HG03558 (cell line): ENCODE measurements at regions not wholly inside any gene's neighbourhood (a gene's known extent, or its start where the extent isn't known, plus 50 kb on each side); places are given as distances from the start of the nearest gene placed in this dataset.

Source experiments
- ATAC-seq: cut with Tn5 transposase; IDR thresholded peaks from one replicate; pipeline ENCODE4 v1.9.1; 2021; ENCODE audit warnings: moderate number of reproducible peaks; ENCODE audit not compliant: unreplicated experiment; ENCODE audit errors: extremely low read depth

DNA sequence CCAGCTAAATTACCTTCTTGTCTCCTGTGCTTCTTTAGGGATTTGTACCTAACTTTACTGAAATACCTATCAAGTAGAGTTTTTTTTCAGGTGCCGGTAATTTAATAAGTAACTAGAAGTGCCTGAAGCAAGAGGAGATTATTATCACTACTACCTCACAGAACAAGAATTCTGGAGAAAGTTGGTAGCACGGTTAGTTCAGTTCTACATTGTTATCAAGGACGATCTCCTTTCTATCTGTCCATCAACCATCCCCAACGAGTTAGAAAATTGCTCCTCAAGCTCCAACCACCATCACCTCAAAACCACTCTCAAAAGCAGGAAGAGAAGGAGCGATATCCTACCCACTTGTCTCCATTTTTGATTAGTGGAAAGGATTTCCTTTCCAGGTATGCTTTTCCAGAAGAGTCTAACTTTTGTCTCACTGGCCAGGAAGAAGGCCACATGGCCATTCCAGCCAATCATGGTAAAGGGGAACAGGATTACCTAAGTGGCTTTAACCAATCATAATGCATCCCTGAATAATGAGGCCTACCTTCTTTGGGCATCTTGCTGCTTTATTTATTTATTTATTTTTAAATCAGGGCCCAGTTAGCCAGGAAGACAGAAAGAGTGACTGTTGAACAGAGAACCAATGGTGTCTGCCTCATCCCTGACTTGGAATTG, 265.2 kb downstream of the SNX13 start:
- ATAC-seq: no peak

DNA sequence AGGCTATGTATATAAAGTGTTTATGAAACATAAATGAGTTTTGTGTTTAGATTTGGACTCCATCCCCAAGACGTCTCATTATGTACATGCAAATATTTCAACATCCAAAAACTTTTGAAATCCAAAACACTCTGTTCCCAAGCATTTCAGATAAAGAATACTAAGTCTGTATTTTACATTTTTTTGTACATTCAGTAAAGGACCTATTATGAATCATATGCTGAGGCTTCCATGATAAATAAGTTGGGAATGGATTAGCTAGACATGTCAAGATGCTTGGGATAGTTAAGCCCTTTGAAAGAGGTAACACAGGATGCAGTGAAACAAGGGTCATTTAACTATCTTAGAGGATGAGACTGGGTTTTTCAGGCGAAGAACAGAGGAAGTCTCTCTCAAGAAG, 262.9 kb downstream of the SNX13 start:
- ATAC-seq: no peak

DNA sequence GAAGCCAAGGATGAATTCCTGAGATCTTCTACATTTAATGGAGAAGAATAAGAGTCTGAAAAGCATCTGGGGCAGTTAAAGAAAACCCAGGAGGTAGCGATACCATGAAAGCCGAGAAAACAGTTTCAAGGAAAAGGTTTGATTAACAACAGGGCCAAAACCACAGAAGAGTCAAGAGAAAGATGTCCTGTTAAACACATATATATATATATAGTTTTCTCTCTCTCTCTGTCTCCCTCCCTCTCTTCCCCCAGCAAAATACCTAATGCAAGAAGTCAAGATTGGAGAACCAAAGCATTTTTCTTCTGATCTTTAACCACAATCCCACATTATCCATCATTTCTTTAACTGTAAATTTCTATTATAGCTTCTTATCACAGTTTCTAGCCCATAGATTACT, 261.4 kb downstream of the SNX13 start:
- no peak for ATAC-seq

DNA sequence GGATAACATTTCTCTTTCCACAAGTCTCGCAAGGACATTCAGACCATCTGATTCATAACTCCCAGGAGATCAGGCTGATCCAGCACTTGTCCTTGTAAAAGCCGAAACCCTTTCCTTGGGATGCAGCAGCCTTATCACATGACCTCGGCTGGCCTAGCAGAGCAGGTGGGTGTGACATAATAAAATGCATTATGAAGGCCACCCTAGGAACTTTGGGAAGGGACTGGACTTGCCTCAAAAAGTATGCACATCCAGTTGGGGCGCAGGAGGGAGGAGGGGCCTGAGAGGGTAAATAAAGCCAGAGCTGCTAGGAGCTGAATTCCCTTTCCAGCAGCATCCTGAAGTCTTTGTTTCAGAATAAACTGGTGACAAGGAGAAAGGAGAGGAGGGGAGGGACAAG, 260.8 kb downstream of the SNX13 start:
- ATAC-seq: no peak

DNA sequence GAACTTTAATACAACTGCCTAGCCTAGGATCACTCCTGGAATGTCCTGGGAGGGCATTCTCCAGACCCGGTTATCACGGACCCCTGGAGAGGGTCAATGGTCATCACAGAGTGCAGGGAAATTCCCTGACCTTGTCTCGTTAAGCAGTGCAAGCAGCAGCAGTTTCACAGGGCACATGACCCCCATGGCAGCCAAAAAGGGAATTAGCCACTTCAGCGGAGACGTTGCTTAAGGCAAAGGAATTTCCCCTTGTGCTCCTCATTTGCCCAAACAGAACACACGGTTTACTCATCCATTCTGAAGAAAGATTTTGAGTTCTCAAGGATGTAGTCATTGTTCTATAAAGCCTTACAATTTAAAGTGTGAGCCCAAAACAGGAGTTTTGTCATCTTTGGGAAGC, 260.3 kb downstream of the SNX13 start:
- ATAC-seq: no peak

DNA sequence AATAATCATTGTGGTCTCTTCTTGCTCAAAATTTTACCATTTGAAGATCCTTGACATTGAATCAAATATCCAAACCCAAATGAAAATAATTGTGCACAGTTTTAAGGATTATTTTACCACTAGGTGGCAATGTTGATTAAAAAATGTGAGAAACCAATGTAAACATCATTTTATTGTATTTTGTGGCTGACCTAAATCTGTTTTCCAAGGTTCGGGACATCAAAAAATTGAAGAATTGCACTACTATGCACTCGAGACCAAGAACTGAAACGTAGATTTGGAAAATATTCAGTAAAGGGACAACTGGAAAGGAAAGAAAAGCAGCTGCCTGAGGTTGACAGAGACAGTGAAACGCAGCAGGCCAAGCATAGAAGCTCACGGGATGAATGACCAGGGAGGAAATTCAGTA, 259.3 kb downstream of the SNX13 start:
- ATAC-seq: no peak

DNA sequence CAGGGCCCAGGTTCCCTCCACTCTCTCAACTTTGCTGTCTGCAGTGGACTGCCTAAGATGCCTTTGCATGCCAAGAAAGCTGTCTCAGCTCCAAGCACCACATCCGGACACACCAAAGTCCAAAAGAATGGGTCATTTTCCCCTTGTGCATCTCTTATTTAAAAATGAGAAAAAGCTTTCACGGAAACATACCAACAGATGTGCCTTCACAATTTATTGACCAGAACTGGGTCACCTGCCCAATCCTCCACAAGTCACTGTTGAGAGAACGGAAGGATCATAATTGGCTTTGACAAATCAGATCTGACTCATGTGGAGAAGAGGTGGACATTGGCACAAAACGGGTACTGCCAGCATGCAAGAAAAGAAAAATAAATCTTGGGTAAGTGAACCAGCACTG, 258.3 kb downstream of the SNX13 start:
- no peak for ATAC-seq

DNA sequence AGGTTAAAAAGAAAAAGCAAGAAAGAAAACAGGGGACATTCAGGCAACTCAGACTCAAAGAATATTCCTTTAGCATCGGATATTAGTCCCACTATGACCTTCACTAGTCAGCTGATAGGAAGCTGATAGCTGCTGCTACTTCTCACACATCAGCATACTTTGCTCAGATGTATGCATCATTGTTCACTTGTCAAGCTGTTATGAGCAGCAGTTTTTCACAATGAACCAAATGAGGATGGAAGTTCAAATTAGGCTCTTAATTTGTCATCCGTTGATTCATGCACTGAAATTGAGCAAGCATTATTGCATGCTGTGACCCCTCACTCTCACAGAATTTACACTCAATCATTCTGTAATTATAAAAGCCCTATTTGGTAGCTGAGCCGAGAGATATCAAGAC, 257.7 kb downstream of the SNX13 start:
- ATAC-seq: no peak

DNA sequence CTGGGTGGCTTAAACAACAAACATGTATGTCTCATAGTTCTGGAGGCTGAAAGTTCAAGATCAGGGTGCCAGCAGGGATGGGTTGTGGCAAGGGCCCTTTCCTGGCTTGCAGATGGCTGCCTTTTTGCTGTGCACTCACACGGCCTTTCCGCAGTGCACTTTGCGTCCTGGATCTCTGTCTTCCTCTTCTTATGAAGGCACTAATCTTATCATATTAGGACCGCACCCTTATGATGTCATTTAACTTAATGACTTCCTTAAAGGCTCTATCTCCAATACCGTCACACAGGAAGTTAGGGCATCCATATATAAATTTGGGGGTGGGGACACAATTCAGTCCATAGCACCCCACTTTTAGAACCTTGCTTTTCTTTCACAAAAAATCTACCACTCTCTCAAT, 255.2 kb downstream of the SNX13 start:
- ATAC-seq: no peak

DNA sequence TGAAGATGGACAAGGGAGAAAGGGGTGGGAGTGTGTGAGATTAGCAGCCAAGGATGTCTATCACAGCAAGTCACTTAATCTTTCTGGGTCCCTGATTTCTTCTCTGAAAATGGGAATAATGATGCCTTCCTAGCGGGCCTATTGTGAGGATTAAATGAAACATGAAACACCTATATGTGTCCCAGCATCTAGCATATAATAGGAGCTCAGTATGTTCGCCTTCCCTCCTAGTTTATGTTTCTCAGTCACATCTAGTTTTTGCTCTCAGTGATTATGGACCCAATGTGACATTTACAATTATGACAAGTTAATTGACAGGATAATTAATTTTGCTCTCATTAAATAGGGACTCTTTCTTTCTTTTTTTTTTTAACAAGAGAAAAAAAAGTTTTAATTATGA, 252.9 kb downstream of the SNX13 start:
- no peak for ATAC-seq

DNA sequence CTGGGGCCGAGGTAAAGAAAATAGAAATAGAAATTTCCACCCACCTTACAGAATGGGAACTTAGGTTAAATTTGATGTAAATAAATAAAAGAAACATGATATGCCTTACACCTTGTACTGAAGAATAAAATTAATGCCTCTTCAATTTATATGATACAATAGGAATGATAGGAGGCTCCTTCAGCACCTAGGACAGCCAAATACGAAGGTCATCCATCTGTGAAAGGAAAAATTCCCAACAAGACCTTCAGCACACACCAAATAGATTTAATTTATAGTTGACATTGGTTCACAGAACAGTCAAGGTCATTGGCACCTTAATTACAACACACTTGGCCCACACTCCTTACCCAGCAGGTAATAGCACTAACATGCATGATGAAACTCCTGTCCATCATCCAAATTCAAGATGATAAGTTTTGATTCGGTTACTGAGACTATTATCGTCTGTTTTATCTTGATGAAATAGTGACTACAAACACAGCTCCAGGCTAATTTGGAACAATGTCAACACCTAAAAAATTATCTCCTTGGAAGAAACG, 250.9 kb downstream of the SNX13 start:
- no peak for ATAC-seq

DNA sequence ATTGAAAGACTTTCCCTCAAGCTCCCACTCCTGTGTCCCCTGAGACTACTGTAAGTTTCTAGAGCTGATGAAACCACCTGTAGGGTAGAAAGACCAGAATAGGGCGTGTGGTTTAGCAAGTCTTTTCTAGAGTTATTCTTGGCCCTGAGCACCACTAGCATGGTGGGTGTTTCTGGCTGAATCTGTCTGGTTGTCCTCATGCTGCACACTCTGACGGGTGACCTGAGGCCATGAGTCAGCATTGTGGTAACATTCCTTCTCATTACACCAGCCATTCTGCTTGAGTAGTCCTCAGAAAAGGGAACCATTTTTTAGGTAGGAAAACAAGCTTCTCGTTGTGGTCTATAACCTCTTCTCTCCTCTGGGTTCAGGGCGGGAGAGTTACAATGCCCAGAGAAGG, 250.3 kb downstream of the SNX13 start:
- ATAC-seq: no peak

DNA sequence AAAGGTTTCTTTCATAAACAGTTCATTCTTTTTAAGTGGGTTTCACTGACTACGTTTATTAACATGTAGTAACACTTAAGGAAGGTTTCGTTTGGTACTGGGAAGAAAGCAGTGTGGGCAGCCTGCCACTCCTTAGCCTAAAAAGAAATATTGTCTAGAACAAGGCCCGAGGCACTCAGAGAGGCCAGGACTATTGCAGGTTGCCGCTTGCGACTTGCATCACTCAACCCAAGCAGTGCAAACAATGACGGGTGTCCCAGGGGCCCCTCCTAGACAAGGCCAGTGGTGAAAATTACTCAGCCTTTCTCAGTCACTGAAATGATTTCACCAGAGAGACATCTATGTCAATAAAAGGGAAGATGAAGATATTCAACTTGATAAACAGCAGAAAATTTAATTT, 243.9 kb downstream of the SNX13 start:
- ATAC-seq: no peak

DNA sequence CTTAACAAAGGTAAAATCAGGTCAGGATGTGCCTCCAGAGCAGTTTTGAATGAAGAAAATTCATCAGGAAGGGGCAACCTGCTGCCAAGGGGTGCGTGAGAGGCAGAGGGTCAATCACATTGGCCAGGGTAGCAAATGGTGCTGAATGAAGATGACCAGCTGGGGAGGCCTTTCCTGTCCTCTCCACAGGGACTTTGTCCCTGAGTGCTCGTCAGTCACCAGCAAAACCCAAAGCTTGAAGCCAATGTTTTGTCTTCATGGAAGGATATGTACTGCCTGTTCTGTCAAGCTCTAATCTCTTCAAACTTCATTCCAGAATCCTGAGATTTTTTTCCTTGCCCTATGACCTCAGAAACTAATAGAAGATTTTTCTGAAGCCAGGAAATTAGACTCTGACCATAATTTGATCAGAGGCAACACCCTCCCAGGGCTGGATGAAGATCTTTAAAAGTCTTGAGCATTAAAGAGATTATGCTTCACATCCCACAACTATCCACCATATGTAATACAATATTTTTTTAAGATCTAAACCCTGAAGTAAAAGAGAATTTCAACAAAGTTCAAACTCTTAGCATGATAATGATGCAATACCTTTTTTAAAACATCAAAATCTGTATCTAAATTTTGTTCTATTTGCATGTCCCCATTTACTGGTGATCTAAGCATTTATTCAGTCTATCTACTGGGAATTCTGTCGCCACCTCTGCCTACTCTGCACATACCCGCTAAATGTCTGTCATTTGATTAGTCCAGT, 243.0 kb downstream of the SNX13 start:
- ATAC-seq: no peak

DNA sequence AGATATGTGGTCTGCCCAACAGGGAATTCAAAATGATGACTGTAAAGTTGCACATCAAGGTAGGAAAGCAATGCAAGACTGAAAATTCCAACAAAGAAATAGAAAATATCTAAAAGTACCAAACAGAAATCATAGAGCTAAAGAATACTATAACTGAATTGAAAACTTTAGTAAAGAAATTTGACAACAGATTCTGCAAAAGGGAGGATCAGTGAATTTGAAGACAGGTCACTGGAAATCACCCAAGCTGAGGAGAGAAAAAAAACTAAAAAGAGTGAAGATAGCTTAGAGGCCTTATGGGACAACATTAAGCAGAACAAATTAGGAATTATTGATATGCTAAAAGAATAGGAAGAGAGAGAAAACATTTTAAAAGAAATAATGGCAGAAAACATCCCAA, 240.6 kb downstream of the SNX13 start:
- no peak for ATAC-seq

DNA sequence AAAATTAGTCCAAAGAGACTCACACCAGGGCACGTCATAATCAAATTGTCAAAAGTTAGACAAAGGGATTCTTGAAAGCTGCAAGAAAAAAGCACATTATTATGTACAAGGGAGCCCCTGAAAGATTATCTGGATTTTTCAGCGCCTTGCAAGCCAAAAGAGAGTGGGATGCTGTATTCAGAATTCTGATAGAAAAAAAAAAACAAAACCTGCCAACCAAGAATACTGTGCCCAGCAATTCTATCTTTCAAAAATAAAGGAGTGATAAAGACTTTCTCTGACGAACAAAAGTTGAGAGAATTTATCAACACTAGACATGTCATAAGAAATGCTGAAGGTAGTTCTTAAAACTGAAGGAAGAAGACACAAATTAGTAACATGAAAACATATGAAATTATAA, 240.2 kb downstream of the SNX13 start:
- no peak for ATAC-seq

DNA sequence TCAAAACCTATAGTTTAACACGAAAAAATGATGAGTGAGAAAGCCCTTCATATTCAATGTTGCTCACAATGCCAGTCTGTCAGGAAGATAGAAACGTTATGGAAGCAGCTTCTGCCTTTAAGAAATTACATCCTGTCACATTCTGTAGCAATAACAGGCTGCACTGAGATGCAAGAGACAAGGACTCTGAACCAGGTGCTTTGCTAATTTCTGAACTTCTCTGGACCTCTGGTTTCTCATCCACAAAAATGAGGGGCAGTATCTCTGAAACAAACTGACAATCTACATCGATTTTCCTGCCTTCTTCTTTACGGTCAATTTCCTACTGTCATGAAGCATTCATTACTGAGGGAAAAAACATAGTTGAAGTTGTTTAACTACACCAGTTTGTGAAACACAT, 234.0 kb downstream of the SNX13 start:
- no peak for ATAC-seq

DNA sequence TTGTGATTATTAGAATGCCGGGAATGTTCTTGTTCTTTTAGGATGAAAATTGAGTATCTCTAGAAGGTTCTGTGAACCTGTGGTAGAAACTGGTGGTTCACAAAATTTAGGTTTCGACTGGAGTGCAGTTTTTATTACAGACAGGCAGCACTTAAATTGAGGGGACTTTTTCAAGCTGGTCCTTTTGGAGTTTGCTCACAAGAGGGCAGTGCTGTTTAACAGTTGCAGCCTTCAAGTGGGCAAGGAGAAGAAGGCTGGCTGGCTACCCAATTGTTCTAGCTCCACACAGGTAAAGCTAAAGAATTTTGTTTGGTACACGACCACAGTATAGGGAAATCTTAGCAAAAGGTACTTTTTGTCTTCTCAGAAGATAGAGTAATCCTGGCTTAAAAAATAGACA, 233.6 kb downstream of the SNX13 start:
- no peak for ATAC-seq

DNA sequence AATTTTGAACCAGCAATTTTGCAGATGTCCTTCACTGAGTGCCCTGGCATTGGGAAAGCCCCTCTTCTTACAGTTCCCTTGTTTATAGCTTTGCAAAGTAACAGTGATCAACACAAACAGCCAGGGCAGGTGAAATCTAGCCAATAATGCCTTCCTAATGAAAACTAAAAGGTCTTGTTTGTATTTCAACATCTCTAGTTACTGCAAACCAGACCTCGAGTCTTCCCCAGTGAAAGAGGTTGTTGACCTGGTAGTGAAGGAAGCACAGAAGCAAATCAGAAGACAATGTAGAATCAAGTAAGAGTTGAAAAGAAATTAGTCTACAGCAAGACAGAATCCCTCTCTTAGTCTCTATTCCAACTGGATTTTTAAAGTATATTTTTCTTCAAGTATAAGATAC, 231.2 kb downstream of the SNX13 start:
- no peak for ATAC-seq

DNA sequence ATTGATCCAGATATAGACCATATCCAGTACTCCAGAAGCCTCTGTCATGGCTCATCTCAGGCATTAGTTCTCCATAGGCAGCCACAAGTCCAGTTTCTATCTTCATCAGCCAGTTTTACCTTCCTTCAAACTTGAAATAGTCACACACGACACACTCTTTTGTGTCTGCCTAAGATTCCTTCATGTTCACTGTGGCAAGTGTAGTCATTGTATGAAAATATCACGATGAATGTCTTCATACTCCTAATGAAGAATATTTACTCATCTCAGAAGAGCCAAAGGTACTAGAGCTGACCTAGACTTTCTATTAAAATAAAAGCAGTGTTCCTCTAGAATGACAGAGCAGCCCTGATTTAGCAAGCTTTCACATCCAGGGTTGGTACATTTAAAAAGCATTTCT, 230.7 kb downstream of the SNX13 start:
- no peak for ATAC-seq

DNA sequence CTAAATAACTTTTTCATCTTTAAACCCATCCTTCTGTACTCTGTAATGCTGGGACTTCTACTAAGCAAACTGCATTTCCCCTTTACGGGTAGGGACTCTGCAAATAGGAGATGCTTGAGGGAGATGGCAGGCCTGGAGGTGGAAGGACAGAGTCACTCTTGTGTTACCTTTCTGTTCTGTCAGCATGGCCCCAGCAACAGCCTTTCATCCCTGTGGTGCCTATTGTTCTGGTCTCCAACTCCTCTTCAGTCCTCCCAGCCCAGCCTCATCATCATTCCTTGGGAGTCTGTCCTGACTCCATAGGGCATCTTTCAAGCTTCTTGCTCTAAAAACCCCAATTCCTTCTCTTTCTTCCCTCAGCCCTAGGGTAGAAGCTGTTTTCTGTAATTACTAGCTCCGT, 230.0 kb downstream of the SNX13 start:
- ATAC-seq: no peak

DNA sequence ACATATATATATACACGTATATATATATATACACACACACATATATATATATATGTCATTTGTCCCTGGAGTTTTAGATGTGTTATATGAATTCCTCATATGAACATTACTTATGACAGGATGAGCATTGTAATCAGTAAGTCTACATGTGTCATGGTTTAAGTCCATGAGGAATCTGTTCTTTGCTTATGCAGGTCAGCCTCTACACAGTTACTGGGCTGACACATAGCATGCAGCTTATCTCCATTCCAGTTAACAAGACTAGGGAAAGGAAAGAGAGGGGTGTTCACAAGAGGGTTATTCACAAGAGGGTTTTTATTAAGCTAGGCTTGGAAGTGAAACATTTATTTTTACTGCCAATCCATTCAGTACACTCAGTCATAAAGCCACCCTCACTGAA, 226.7 kb downstream of the SNX13 start:
- ATAC-seq: no peak
